GM18499 (cell line): ENCODE measurements at regions not wholly inside any gene's neighbourhood (a gene's known extent, or its start where the extent isn't known, plus 50 kb on each side); places are given as distances from the start of the nearest gene placed in this dataset.
"Not testable (repeated sequence)": the region's sequence is repeated elsewhere in the genome, so short reads cannot be mapped to it uniquely, and the experiment has no call there.

ENCODE experiments used
- ATAC-seq: cut with Tn5 transposase; IDR thresholded peaks from one replicate; pipeline ENCODE4 v1.9.1; 2021; ENCODE audit warnings: moderate number of reproducible peaks; ENCODE audit not compliant: insufficient read depth, unreplicated experiment

DNA sequence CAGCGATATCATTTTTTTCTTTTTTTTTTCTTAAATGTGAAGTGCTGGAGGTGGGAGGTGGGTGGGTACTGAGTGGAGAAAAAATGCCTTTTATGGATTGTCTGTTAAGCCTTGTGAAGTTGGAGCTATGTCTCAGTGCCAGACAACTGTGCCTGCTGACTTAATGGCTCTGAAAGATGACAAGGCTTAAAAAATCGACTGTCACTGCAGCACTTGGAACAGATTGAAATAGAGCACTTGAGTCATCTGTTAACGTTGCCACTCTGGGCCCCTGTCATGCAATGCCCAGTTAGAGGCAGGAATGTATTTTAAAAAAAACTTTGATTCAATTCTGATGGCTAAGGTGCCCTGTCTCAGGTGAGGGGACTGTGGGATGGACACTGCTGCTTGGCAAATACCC is 108.2 kb upstream of the HS3ST2 start:
- no peak for ATAC-seq

DNA sequence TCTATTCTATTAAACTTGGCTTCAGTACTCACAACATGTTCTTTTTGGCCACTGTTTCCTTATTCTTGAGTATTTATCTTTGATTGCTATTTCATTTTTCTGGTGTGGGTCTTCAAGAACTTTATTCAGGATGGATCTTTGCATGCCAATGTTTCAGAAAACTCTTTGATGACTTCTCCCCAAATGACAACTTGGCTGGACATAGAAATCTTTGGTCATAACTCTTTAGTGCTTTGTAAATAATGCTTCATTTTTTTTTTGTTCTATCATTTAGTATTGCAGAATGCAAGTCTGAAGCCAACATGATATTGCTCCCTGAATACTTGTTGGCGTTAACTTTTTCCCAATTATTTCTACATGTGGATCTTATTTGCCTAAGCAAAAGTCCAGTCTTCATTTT is 103.6 kb upstream of the HS3ST2 start:
- no peak for ATAC-seq

DNA sequence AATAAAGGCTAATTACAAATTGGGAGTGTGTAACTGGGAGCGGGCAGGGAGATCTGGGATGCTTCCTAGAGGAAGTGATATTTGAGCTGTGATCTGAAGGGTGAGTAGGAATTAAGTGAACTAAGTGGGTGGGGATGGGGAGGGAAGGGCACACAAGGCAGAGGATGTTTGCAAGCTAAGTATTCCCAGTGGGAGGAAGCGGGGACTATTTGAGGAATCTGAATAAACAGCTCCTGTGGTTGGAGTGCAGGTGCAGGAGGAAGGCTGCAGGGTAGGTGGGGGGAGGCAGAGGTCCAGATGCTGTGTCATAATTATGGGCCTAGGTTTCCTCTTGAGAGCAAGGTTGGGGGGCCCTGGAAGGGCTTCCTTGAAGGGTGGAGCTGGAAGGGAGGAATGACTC is 102.1 kb upstream of the HS3ST2 start:
- no peak for ATAC-seq

DNA sequence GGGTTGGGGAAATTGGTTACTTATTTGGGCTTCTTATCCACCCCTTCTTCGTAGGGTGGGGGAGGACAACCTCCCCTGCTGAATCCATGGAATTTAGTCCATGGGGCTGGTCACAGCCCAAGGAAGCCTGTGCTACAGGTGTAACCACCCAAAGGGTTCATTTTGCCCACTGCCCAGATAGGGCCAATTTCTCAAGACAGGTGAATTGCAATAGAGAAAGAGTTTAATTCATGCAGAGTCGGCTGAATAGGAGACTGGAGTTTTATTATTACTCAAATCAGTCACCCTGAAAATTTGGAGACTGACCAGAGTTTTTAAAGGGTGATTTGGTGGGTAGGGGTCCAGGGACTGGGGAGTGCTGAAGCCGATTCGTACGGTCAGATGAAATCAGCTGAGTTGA is 101.5 kb upstream of the HS3ST2 start:
- no peak for ATAC-seq

DNA sequence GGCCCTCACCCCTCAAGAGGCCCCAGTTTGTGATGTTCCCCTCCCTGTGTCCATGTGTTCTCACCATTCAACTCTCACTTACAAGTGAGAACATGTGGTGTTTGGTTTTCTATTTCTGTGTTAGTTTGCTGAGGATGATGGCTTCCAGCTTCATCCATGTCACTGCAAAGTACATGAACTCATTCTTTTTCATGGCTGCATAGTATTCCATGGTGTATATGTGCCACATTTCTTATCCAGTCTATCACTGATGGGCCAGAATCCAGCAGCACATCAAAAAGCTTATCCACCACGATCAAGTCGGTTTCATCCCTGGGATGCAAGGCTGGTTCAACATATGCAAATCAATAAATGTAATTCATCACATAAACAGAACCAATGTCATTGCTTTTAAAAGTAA is 95.4 kb upstream of the HS3ST2 start:
- not testable (repeated sequence) for ATAC-seq

DNA sequence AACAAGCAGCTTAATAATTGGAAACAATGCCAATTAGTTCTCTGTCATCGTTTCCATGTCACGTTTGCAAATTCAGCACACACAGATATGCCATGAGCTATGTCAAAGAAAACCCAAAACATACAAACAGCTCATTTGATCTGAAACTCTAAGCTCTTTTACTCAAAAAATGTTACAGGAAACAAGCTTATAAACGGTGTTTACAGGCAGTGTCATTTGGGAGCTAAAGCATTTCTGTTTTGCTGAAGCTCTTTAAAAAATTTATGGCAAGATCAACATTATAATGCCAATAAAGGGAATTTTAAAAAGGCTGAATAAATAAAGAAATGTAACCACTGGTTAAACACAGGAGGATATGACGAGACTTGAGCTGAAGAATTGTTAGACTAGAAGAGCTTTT is 94.0 kb upstream of the HS3ST2 start:
- no peak for ATAC-seq

GRCh38 chr16:22721511-22722100 is 92.4 kb upstream of the HS3ST2 start:
- no peak for ATAC-seq

- not testable (repeated sequence) for ATAC-seq
These were observed 91.1 kb upstream of the HS3ST2 start for GRCh38 chr16:22722551-22723541.

DNA sequence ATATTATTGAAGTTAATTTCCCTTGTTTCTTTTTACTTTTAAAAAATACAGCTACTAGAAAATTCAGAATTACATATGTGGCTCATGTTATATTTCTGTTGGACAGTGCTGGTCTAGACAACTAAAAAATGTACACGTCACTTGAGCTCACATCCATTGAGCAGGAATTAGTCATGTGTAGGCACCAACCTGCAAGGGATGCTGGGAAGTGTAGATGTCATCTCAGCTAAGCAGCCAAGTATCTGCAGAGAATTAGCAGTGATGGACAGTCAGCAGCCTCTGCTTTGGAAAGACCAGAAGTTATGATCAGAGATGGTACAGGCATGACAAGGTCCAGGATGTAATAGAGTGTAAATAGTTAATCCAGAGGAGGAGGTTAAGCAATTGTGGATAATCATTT is 87.1 kb upstream of the HS3ST2 start:
- no peak for ATAC-seq

DNA sequence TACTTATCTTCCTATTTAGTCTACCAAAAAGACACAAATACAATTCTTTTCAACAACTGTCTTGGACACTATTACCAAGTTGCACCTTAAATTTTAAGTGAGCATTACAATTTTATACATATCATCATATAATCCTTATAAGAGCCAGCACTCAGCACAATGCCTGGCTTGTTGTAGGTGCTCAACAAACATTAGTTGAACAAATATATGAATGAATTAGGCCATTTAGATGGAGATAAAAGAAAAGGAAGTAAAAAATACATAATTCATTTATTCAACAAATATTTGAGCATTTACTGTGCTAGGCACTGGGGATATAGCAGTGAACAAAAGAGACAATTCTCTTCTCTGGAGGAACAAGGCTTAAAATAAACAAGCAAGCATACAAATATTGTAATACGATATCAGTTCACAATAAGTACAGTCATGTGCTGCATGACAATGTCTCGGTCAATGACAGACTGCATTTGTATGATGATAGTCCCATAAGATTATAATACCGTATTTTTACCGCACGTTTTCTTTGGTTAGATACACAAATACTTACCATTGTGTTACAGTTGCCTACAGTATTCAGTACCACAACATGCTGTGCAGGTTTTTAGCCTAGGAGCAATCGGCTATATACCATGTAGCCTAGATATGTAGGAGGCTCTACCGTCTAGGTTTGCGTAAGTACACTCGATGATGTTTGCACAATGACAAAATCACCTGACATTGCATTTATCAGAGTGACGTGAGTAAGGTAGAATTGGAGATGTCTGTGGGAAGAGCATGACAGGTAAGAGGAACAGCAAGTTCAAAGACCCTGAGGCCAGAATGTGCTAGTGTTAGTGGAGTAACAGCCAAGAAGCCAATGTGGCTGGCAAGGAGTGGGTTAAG is 86.4 kb upstream of the HS3ST2 start:
- no peak for ATAC-seq

DNA sequence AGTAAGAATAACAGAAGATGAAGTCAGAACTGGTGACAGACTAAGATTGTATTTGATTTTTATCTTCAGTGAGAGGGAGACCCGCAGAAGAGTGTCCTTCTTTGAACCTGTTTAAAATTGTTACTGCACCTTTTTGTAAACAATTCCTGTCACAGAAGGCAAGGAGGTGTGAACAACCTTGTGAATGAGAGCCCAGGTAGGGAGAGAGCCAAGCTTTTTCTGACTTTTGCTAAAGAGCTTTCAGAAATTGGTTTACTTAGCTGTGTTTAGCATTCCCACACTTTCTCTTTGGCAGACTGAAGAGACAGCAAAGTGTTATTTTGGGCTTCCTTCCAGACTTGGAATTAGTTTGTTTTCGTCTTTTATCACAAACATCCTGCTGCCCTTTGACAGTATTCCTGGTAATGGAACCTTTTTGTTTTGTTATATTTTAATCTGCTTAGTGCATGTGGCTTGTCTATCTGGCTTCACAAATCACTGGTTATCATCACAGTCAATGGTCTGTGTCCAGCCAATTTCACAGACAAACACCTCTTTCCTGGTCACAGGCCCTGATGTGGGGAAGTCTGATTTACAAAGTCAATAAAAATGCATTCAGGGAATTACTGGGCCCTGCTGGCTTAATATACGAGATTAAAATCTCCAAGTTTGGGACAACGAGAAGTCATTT is 85.7 kb upstream of the HS3ST2 start:
- ATAC-seq, result no peak

GRCh38 chr16:22732400-22732799 is 81.6 kb upstream of the HS3ST2 start:
- no peak for ATAC-seq

- no peak for ATAC-seq
These were observed 81.0 kb upstream of the HS3ST2 start for GRCh38 chr16:22732959-22733358.

DNA sequence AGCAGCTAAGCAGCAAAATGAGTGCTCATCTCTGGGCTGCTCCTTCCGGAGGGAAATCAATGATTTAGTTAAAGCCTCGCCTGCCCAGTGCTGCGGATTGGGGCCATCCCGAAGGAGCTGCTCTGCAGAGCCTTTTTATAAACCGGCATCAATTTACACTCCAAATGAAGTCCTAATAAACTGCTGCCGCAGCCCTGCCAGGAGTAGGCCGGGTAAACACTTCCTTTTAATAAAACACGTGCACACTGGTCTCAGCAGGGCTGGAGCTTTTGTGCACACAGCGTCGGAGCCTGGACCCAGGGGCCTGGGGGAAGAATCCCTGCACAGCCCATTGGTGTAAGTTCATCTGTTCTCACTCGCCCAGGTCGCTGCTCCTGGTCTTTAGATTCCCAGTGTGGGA is 79.6 kb upstream of the HS3ST2 start:
- no peak for ATAC-seq

GRCh38 chr16:22736791-22737190 is 77.2 kb upstream of the HS3ST2 start:
- ATAC-seq, result no peak

DNA sequence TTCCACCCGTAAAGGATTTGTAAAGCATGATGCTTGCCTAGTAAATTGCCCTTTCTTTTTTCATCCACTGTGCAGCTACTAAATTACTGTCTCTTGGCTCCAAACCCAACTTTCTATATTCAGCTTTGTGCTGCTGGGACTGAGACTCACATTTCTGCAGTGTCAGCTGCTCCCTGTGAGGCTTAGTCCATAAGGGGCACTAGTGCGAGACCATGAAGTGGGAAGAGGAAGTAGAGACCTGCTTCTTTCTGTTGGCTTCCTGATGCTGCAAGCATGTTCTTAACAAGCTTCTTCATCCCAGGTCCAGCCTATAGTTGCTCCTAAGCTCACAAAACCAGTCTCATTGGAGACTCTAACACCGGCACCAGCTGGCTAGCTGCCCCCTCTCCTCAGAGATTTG is 74.9 kb upstream of the HS3ST2 start:
- ATAC-seq, result no peak

GRCh38 chr16:22743401-22743800 is 70.6 kb upstream of the HS3ST2 start:
- no peak for ATAC-seq

DNA sequence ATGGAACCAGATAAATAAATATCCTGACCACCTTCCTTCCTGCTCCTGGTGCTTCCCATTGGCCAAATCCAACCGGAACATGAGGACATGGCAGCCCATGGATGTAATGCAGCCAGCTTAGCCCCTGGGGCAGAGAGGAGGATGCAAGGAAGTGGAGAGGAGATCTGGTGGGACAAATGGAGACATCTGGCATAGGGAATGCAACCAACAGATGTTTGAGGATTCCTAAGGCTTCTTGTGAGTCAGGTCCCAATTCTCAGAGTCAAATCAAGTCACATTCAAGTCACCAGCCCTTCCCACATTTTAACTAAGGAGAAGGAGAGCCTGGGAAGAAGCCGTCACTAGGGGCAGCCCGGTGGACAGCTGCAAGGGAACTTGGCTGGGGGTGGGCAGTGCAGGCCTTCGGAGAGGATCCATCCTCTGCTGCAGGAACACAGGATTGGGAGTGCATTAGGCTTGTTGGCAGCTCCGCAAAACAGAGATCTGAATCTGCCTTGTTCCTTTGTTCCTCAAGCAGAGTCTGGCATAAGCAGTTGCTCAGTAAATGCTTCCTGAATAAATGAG is 62.8 kb upstream of the HS3ST2 start:
- ATAC-seq, result no peak

DNA sequence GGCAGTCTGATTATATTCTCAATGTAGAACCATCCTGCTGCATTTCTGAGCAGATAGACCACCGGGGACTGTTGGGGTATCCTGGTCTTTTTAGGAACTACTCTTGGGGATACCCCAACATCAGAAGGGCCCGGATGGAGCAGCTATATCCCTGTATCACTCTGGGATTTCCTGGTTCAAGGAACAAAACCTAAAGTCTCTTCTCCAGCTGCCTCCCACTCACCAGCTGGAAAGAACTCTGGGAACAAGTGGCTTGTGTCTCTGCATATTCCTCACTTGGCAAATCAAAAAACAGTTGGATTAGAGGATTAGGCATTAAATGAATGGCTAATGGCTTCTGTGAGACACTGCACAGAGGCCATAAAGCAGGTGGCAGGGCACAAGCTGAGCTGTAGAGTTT is 62.3 kb upstream of the HS3ST2 start:
- no peak for ATAC-seq

- no peak for ATAC-seq
These were observed 60.5 kb upstream of the HS3ST2 start for GRCh38 chr16:22753451-22753850.
